GM12878 (cell line): ENCODE measurements at regions not wholly inside any gene's neighbourhood (a gene's known extent, or its start where the extent isn't known, plus 50 kb on each side); places are given as distances from the start of the nearest gene placed in this dataset.

ENCODE experiments used
- ATAC-seq: fragments of 200-7000 bp; cut with Tn5 transposase; 3 replicates; pipeline ENCODE4 v1.9.1; 2020; ENCODE audit warnings: mild to moderate bottlenecking, moderate library complexity
- BruUV-seq: library from RNA; stranded (reverse); fragments of 400-500 nt; replicated peaks from 2 replicates; lab custom pipeline; 2021; lab: Mats Ljungman, UMichigan
- CTCF ChIA-PET: fragments of 300-600 bp; sonication (Branson Sonifier 250); formaldehyde crosslinking; extraction: SDS; loops from one replicate; lab custom pipeline; 2021; ENCODE audit warnings: inconsistent platforms; lab: Yijun Ruan, JAX
- POLR2A ChIA-PET: fragments of 350-600 bp; formaldehyde crosslinking; extraction: SDS; loops from one replicate; lab custom pipeline; 2021; ENCODE audit warnings: inconsistent platforms; lab: Charles Lee
- RAD21 ChIA-PET: fragments of 300-600 bp; sonication (Branson Sonifier 250); formaldehyde crosslinking; loops from one replicate; lab custom pipeline; 2023; ENCODE audit warnings: antibody characterized with exemption; ENCODE audit not compliant: unreplicated experiment; lab: Charles Lee
- SMC1A ChIA-PET: fragments of 300-600 bp; sonication (Branson Sonifier 250); formaldehyde crosslinking; loops from one replicate; lab custom pipeline; 2023; ENCODE audit not compliant: unreplicated experiment, uncharacterized antibody; lab: Charles Lee
- DNase-seq: peaks from one replicate; pipeline ENCODE4 v3.0.0-alpha.2; 2011; ENCODE audit warnings: low read depth, low spot score
- FAIRE-seq: peaks from 3 replicates; lab custom pipeline; 2011; peaks lifted over from hg19 to GRCh38; lab: Jason Lieb, UNC
- H2AFZ ChIP-seq: 2 replicates; pipeline ENCODE4 v1.6.0; 2011; ENCODE audit warnings: low read depth, low read length, control low read depth; ENCODE audit not compliant: control insufficient read depth
- H3K27ac ChIP-seq: 2 replicates; pipeline ENCODE4 v1.5.1; 2011; ENCODE audit warnings: control low read depth; ENCODE audit not compliant: control insufficient read depth, insufficient read depth
- H3K27me3 ChIP-seq, 2 experiments: replicated peaks in 1 of 2; 2 replicates each; pipeline versions ENCODE4 v1.6.0 to v1.6.1; 2011; ENCODE audit warnings: low read length in 1 of 2; ENCODE audit not compliant: control insufficient read depth in 2 of 2, insufficient read depth in 2 of 2
- H3K36me3 ChIP-seq, 2 experiments: 2 replicates each; pipeline ENCODE4 v1.5.1; 2011; ENCODE audit warnings: low read length in 1 of 2; ENCODE audit not compliant: control insufficient read depth in 2 of 2, insufficient read depth in 2 of 2
- H3K4me1 ChIP-seq: 2 replicates; pipeline ENCODE4 v1.6.1; 2011; ENCODE audit warnings: mild to moderate bottlenecking, low read length, moderate library complexity, mixed read lengths; ENCODE audit not compliant: control insufficient read depth, insufficient read depth
- H3K4me2 ChIP-seq: 2 replicates; pipeline ENCODE4 v1.6.0; 2011; ENCODE audit warnings: control low read depth; ENCODE audit not compliant: control insufficient read depth, insufficient read depth
- H3K4me3 ChIP-seq: fragments of 200-600 bp; sonication (generic); 2 replicates; pipeline ENCODE4 v1.5.1; 2016
- H3K79me2 ChIP-seq: 2 replicates; pipeline ENCODE4 v1.6.0; 2011; ENCODE audit warnings: low read length; ENCODE audit not compliant: control insufficient read depth, insufficient read depth
- H3K9ac ChIP-seq: 2 replicates; pipeline ENCODE4 v1.8.0; 2011; ENCODE audit warnings: low read length, control low read depth, mixed read lengths; ENCODE audit not compliant: control insufficient read depth, insufficient read depth
- H3K9me3 ChIP-seq: replicated peaks from 3 replicates; pipeline ENCODE4 v1.5.1; 2011; ENCODE audit warnings: mild to moderate bottlenecking, low read length; ENCODE audit not compliant: control insufficient read depth, insufficient read depth
- H4K20me1 ChIP-seq: 2 replicates; pipeline ENCODE4 v1.6.0; 2011; ENCODE audit not compliant: control insufficient read depth, insufficient read depth
- CTCF ChIP-seq, 3 experiments: IDR thresholded peaks in 2 of 3; conservative IDR thresholded peaks in 1 of 3; 2 replicates each; pipeline ENCODE4 v1.5.1; 2011; ENCODE audit warnings: low read depth in 3 of 3, low read length in 3 of 3, mild to moderate bottlenecking in 3 of 3, control low read depth in 2 of 3, moderate library complexity in 2 of 3, inconsistent platforms in 1 of 3, mixed read lengths in 1 of 3; ENCODE audit not compliant: control insufficient read depth in 2 of 3, insufficient read depth in 1 of 3; ENCODE audit errors: extremely low read depth in 1 of 3
- EZH2 ChIP-seq: IDR thresholded peaks from 2 replicates; pipeline ENCODE4 v1.6.1; 2012; ENCODE audit warnings: low read depth, mild to moderate bottlenecking, control low read depth, inconsistent platforms, low read length, borderline replicate concordance; ENCODE audit not compliant: control insufficient read depth
- FOS ChIP-seq: IDR thresholded peaks from 3 replicates; pipeline ENCODE4 v1.6.1; 2011; ENCODE audit warnings: borderline replicate concordance; ENCODE audit not compliant: insufficient read length; ENCODE audit errors: extremely low read depth
- KDM1A ChIP-seq: fragments of 200-600 bp; sonication (generic); IDR thresholded peaks from 2 replicates; pipeline ENCODE4 v1.6.1; 2016; ENCODE audit warnings: borderline replicate concordance
- RCOR1 ChIP-seq: conservative IDR thresholded peaks from 2 replicates; pipeline ENCODE4 v1.6.1; 2012; ENCODE audit warnings: low read depth, low read length, improper control_type of control experiment
- YBX1 ChIP-seq: fragments of 450-650 bp; IDR thresholded peaks from 2 replicates; pipeline ENCODE4 v1.6.1; 2016; ENCODE audit warnings: antibody characterized with exemption
- ZNF274 ChIP-seq: IDR thresholded peaks from one replicate; pipeline ENCODE4 v1.8.0; 2011; ENCODE audit not compliant: insufficient read length, insufficient read depth
- ZNF384 ChIP-seq: IDR thresholded peaks from 2 replicates; pipeline ENCODE4 v1.6.1; 2012; ENCODE audit warnings: low read depth, mild to moderate bottlenecking, low read length, improper control_type of control experiment, borderline replicate concordance
- WGBS: methylation state at CpG from one replicate; pipeline ENCODE4 v1.1.6; 2016; ENCODE audit warnings: low lambda C conversion rate; ENCODE audit not compliant: insufficient replicate concordance, insufficient coverage; ENCODE audit errors: missing lambda C conversion rate; 5-methylcytosine and 5-hydroxymethylcytosine counted together
- in situ Hi-C: fragments of 300-500 bp; cut with MboI; formaldehyde crosslinking; loops from 9 replicates; pipeline ENCODE4 v1.14.3; 2018; ENCODE audit warnings: mixed read lengths
- intact Hi-C: fragments of 100-400 bp; cut with micrococcal nuclease; formaldehyde crosslinking; loops from one replicate; pipeline ENCODE4 v1.14.2; 2022; ENCODE audit not compliant: unreplicated experiment
- TF ChIP-seq, protein P1 (sequence below): fragments of 450-650 bp; IDR thresholded peaks from 2 replicates; pipeline ENCODE4 v1.6.1; 2017; ENCODE audit warnings: mild to moderate bottlenecking

- ChIA-PET CTCF (interaction anchor here (0.5 kb wide), 1 partner anchor 151 kb away, joined by 3 read pairs; no protein-coding TSS in a partner anchor), SMC1A (no interaction called here), POLR2A (no interaction called here)
- in situ Hi-C loops, result no loop called here
- Histone ChIP-seq H3K79me2 (no peaks in the 10 kb centered on the region), H2AFZ (0 out of 2 replicates have a peak overlapping the region, but pooled peaks have one; percentile 12)
- TF ChIP-seq CTCF (IDR thresholded peaks at IDR 0.05 in 2 of 3, conservative IDR thresholded peaks at IDR 0.05 in 1 of 3; ENCODE audit: control insufficient read depth in 2 of 3, extremely low read depth in 1 of 3, insufficient read depth in 1 of 3, low read depth in 3 of 3, low read length in 3 of 3) (0 out of 6 replicates have a peak, but pooled peaks of 2 of the 3 experiments have one; percentile 6 to 14), YBX1 (no peak)
- TF ChIP-seq, all 136 proteins: peak for 1
- H3K4me2 ChIP-seq, result peak overlapping the region; percentile 60
- H3K27me3 ChIP-seq, result no peaks in the 10 kb centered on the region
- H3K4me3 ChIP-seq, result no peak overlapping the region
- intact Hi-C loops, result no loop called here
- H3K4me1 ChIP-seq, result peaks cover 8% of the 10 kb centered on the region
- H3K9me3 ChIP-seq, result no peaks in the 10 kb centered on the region
- H3K36me3 ChIP-seq, result no peaks in the 10 kb centered on the region
- ATAC-seq, result peak; percentile 50
- no peak for FAIRE-seq
- RAD21 ChIA-PET, result interaction anchor here (0.7 kb wide), 1 partner anchor 234 kb away, joined by 3 read pairs; no protein-coding TSS in a partner anchor
- H3K27ac ChIP-seq, result no peak overlapping the region
- DNase-seq, result no peak
- no peak overlapping the region for H3K9ac ChIP-seq
- 66% methylated on average over 13 of the region's 13 CpGs for WGBS
- H4K20me1 ChIP-seq, result no peaks in the 10 kb centered on the region
- BruUV-seq, result no TSS peak
These were observed 56.1 kb upstream of the ELN start for GRCh38 chr7:73971704-73972341.

DNA sequence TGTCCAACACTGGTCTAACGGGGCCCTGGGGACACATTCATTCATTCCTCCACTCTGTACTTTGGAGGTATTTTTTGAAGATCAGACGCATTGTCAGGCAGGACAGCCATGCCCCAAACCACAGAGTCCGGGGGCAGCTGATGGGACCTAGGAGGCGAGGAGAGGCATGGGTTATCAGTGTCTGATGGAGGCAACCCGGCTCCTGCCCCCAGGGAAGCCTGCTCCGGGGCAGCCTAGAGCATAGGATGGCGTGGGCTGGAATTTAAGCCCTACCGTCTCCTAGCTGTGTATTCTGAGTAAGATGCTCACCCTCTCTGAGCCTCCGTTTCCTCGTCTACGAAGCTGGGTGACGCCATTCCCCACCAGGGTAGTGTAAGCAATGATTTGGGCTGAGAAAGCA, 55.4 kb upstream of the ELN start:
- 52% methylated on average over 11 of the region's 12 CpGs for WGBS
- SMC1A ChIA-PET, result no interaction called here
- POLR2A ChIA-PET, result no interaction called here
- TF ChIP-seq, protein P1, sequence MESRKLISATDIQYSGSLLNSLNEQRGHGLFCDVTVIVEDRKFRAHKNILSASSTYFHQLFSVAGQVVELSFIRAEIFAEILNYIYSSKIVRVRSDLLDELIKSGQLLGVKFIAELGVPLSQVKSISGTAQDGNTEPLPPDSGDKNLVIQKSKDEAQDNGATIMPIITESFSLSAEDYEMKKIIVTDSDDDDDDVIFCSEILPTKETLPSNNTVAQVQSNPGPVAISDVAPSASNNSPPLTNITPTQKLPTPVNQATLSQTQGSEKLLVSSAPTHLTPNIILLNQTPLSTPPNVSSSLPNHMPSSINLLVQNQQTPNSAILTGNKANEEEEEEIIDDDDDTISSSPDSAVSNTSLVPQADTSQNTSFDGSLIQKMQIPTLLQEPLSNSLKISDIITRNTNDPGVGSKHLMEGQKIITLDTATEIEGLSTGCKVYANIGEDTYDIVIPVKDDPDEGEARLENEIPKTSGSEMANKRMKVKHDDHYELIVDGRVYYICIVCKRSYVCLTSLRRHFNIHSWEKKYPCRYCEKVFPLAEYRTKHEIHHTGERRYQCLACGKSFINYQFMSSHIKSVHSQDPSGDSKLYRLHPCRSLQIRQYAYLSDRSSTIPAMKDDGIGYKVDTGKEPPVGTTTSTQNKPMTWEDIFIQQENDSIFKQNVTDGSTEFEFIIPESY, result no peak
- no peak for TF ChIP-seq ZNF384
- TF ChIP-seq ZNF274, result no peak
- no peak for TF ChIP-seq RCOR1
- no peak for TF ChIP-seq KDM1A
- TF ChIP-seq FOS, result no peak
- TF ChIP-seq EZH2, result no peak
- TF ChIP-seq, all 136 proteins: peak for 0
- ChIA-PET CTCF (no interaction called here), RAD21 (no interaction called here)
- no peak overlapping the region for H3K4me2 ChIP-seq
- no peak overlapping the region for H3K27ac ChIP-seq
- no peak overlapping the region for H3K9ac ChIP-seq
- in situ Hi-C loops, result no loop called here
- no peaks in the 10 kb centered on the region for H4K20me1 ChIP-seq
- ATAC-seq (no peak), DNase-seq (no peak), FAIRE-seq (no peak)
- no peaks in the 10 kb centered on the region for H3K9me3 ChIP-seq
- no peak overlapping the region for H3K4me3 ChIP-seq
- BruUV-seq, result no TSS peak
- intact Hi-C loops, result no loop called here
- H3K4me1 ChIP-seq, result peaks cover 8% of the 10 kb centered on the region
- H3K36me3 ChIP-seq, result no peaks in the 10 kb centered on the region
- no peak overlapping the region for H2AFZ ChIP-seq
- no peaks in the 10 kb centered on the region for H3K27me3 ChIP-seq
- H3K79me2 ChIP-seq, result no peaks in the 10 kb centered on the region
